CD4-positive, alpha-beta T cell treated with Interleukin-2 at 100 ng/mL for 4 hours (primary cell): ENCODE measurements at regions not wholly inside any gene's neighbourhood (a gene's known extent, or its start where the extent isn't known, plus 50 kb on each side); places are given as distances from the start of the nearest gene placed in this dataset.

Experiments used
- DNase-seq: peaks from one replicate; pipeline ENCODE4 v3.0.0-alpha.2; 2020; ENCODE audit warnings: low spot score

DNA sequence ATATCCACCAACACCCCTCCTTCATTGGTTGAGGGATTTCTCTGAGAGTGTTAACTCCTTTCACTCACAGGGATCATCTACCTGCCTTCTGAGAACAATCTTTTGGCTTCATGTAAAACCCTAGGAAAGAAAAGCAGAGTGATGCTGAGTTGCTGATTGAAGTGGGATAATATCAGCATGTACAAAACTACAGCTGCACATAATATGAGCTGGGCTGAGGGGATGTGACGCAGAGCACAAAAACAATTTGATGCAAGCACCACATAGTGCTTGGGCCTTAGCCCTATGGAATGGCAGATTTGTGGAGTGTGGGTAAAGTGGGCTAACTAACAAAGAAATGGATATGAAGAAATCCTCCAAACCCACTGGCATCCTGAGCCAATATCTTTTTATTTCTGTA is 267.6 kb upstream of the KCNH8 start:
- no peak for DNase-seq

DNA sequence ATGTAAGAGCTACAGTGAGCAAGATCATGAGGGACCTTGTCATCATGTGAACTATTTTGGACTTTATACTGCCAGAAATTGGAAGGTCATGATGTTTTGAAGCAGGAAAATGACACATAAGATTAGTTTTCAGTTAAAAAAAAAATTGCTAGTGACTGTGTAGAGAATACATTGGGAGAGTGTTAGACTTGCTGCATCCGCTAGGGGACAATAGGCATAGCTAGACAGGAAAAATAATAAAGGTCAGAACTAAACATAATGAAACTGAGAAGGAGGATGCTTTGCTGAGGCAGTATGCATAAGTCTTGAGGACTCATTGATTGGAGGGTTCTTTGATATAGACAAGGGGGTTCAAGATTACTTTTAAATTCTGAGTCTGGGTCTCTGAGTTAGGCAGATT is 275.8 kb upstream of the KCNH8 start:
- DNase-seq = no peak

GRCh38 chr3:18870642-18871041 is 277.7 kb upstream of the KCNH8 start:
- DNase-seq = no peak

DNA sequence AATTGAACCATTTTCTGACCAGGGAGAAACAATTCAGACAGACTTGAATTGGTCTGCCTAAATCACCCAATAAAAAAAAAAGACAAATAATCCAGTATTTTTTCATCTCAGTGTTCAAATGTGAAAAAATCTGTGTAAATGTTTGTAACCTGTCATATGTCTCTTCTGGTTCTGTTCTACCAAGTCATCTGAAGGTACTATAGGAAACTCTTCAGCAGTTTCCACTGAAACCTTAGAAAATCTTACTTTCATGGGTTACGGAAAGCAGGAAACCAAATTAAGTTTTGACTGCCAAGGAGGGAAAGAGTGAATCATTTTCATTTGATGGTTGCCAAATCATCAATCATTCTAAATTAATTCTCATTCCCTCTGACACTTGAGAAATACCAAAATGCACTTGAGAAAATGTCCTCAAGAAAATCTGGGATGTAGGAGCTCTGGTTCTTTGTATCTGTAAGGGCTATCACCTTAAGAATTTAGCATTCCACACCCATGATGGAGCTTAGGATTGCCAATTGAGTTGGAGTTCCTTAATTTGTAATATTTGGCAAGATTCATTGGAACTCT is 278.2 kb upstream of the KCNH8 start:
- DNase-seq = no peak

GRCh38 chr3:18868911-18869689 is 279.2 kb upstream of the KCNH8 start:
- DNase-seq = no peak

- no peak for DNase-seq
These were observed 281.4 kb upstream of the KCNH8 start for GRCh38 chr3:18866899-18867298.

GRCh38 chr3:18864933-18865731 is 283.2 kb upstream of the KCNH8 start:
- DNase-seq = no peak

DNA sequence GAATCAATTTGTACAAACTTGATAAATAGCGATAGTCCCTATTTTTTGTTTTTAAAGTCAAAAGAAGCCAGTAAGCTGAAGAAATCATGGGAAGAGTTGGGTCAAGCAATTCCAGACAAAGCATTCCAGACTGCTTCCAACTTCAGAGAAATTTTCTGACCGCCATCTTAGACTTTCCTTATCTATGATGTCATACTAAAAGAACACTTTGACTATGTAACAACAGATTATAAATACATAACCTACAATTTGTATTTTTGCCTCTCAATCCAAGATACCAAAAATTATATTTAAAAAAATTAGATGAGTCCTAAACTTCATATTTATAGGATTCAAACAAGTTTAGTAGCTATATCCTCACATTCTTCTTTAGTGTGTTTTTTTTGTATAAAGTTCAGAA is 286.2 kb upstream of the KCNH8 start:
- DNase-seq = no peak

- no peak for DNase-seq
These were observed 287.2 kb upstream of the KCNH8 start for GRCh38 chr3:18861137-18861536.

DNA sequence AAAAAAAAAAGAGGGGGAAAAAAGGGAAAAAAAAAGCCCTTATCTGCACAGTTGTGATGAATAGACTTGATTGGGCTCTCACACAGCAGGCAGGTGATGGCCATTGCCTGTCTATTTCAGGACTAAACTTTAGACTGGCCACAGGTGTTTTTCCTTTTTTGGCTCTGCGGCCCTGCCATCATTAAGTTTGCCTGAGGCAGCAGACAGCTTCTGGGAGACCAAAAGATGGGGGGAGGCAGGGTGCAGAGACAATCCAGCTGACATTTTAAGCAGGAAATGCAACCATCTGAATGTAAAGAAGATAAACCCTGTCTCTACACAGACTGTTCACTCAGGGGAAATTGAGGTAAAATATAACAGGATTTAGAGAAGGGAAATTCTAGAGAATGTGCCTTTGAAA is 295.0 kb upstream of the KCNH8 start:
- no peak for DNase-seq

DNA sequence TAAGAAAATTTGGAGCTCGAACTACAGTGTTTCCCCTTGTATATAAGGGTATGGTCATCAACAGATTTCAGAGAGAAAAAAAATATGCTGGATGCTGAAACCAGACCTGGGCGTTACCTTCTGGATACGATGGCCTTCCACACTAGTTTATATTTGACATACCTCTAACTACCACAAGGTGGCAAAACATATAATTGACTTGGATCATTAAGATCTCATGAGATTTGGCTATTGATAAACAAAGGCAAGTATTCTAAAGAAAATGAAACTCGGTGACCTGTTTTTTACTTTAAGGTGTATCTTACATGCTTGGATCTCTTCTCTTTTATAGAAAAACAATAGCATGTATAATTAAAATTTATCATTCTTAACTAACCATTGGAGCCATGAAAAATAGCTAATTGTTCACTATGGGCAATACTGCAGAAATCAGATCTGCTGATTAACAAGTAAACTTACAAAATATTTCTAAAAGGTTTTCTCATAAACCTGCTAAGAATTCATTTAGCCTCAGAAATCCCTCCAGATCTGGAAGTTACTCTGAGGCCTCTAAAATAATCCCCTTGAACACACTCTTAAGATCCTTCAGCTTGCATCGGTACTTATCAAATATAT is 300.6 kb upstream of the KCNH8 start:
- no peak for DNase-seq

- no peak for DNase-seq
These were observed 304.3 kb upstream of the KCNH8 start for GRCh38 chr3:18843983-18844382.

DNA sequence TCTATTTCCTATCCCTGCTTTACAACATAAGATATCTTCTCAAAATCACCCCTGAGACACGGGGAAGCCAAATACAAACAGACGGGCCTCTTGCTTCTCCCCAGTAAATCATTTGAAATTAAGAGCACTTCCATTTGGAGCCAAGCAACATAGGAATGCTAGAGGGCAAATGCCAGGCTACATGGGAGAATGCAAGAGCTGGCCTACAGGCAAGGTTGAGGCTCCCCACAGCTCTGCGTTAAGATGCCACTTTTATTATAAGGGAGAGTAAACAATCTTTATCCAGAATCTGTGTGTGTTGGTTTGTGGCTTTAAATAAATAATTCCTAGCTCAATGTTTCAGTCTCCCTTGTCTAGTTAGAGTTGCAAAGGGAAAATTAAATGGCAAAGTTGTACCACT is 305.1 kb upstream of the KCNH8 start:
- no peak for DNase-seq

- DNase-seq = no peak
These were observed 306.6 kb upstream of the KCNH8 start for GRCh38 chr3:18841422-18842343.

DNA sequence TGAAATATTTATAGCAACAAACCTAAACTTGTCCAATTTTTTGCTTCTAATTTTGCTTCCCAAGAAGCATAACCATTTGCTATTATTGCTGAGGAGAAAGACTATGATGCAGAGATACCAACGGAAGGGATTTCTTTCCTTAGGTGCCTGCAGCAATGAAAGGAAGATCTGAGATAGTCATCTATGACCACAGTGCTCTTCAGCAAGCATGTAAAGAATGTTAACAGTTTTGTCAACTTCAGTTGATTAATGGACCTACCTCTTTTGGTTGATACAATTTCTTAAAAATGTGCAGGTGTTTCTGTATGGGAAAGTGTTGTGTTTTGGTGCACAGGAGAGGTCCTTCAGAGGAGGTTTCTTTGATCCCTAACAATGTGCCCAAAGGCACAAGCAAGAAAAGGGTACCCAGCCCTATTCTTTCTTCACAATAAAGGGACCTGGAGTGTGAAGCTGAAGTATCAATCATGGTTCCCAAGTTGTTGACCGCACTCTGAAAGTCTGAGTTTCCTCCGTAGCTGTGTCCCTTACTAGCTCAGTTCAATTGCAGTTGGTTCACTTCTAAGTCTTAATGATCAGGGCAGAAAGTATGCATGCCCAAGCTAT is 307.7 kb upstream of the KCNH8 start:
- no peak for DNase-seq

DNA sequence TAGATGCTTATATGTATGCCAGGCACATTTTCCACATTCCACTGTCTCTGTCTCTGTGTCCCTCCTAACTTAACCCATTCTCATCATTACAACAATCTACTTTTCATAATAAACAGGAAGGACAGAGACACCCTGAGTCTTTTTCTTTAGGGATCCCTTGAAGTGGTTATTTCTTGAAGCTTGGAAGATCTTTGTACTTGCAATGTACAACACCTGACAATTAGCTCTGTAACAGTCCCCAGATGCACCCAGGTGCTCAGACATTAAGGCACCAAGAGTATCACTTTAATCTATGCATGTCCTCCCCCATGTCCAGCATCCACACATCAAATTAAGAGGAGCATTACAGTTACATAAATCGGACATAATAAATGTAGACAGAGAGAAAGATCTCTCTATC is 309.6 kb upstream of the KCNH8 start:
- no peak for DNase-seq

DNA sequence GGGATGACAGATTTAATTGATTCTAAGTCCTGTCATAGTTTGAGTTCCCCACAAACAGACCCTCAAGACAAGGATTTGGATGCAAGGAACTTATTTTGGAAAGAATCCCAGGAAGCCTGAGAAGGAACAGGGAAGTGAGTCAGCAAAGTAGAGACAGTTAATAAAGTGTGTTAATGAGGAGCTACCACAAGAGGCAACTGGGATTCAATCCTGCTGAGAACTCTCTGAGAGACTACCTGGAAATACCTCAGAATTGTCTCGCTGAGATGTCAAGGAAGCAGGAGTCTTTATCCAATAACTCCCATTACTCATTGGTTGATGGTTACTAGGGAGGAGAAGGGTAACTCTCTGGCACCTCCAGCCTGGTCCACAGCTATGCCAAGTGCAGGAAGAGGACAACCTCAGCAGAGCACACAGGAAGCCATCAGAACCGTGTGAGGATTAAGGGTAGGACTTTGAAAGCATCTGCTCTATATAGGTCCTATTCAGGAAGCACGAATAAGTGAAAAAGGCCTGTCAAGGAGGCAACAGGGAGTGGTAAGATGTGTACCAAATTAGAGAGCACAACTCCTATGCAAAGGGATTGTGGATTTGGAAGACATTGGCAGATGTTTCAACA is 311.1 kb upstream of the KCNH8 start:
- DNase-seq = no peak

DNA sequence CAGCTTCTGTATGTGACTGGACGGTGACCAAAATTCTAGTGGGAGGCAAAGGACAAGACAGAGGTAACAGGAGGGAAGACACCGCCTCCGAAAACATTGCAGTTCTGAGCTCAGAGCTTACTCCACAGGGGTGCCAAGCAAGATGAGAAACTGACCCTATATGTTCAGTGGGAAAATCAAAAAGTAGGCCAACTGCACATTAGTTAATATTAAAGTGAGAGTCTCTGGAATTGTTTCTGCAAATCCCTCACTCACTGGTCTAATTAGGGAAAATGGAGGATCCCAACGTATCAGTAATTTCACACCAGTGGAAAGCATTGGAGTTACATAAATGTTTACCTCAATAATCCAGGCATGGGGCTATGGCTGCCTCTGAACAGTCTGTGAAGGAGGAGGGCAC is 313.3 kb upstream of the KCNH8 start:
- DNase-seq = no peak

- DNase-seq = no peak
These were observed 318.2 kb upstream of the KCNH8 start for GRCh38 chr3:18830087-18830486.

DNA sequence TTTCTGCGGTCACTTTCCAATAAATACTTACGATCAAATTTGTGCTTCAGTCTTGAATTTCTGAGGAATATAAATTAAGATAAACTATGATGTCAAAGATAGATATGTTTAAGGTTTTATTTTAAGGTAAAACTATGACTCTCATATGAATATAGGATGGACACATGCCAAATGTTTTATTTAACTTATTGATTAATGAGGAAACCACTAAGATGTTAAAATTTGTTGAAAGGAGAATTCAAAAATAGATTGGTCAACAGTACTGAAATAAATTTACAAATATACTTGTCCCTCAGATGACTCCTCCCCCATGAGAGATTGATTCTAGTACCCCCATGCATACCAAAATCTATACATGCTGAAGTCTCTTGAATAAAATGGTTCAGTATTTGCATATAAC is 319.7 kb upstream of the KCNH8 start:
- no peak for DNase-seq

DNA sequence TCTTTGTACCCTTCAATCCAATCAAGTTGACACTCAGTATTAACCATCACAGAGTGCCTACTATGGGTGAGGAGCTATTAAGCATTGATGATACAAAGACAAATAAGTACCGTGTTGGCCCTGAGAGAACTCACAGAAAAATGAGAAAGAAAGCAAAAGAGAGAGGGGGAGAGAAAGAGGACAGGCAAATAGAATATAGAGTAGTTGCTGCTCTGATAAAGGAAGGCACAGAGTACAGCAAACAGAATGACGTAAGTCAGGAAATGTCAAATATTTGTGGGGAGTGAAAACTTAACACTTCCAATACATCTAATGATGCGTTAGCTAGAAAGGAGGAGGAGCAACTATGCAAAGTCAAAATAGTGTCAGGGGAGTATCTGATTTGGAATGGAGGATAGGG is 320.6 kb upstream of the KCNH8 start:
- no peak for DNase-seq
